ENCODE measurements at regions not wholly inside any gene's neighbourhood (a gene's known extent, or its start where the extent isn't known, plus 50 kb on each side); places are given as distances from the start of the nearest gene placed in this dataset.
"Not testable (repeated sequence)": the region's sequence is repeated elsewhere in the genome, so short reads cannot be mapped to it uniquely, and the experiment has no call there.

- no peak for DNase-seq
Measured at GRCh38 chr13:79905018-79905417, 424.1 kb downstream of the NDFIP2 start.

- DNase-seq = no peak
Measured at GRCh38 chr13:79904581-79904980, 423.6 kb downstream of the NDFIP2 start.

- DNase-seq = no peak
Measured at GRCh38 chr13:79901336-79901735, 420.4 kb downstream of the NDFIP2 start.

GRCh38 chr13:79900356-79900755 lies 419.4 kb downstream of the NDFIP2 start:
- no peak for DNase-seq

GRCh38 chr13:79898996-79899395 lies 418.0 kb downstream of the NDFIP2 start:
- DNase-seq = no peak

GRCh38 chr13:79898202-79898826 lies 417.4 kb downstream of the NDFIP2 start:
- no peak for DNase-seq

- no peak for DNase-seq
Measured at GRCh38 chr13:79896851-79897250, 415.9 kb downstream of the NDFIP2 start.

DNA sequence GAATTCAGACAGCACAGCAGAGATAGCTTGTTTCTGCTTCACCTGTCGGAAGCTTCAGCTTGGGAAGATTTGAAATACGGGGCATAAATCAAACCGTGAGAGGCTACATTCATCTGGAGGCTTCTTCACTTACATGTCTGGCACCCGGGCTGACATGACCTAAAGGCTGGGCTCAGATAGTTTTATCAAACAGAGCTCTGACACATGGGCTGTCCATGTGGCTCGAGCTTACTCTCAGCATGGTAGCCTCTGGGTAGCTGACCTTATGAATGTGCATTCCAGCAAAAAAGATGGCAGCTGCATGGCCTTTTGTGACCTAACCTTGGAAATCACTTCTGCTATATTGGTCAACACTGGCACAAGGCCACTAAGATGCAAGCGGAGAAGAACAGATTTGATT lies 414.5 kb downstream of the NDFIP2 start:
- no peak for DNase-seq

DNA sequence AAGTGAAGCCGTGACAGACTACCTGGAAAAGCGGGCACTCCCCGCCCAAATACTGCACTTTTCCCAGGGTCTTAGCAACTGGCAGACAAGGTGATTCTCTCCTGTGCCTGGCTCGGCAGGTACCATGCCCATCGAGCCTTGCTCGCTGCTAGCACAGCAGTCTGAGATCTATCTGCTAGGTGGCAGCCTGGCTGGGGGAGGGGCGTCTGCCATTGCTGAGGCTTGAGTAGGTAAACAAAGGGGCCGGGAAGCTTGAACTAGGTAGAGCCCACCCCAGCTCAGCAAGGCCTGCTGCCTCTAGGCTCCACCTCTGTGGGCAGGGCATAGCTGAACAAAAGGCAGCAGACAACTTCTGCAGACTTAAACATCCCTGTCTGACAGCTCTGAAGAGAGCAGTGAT lies 406.3 kb downstream of the NDFIP2 start:
- DNase-seq = not testable (repeated sequence)

DNA sequence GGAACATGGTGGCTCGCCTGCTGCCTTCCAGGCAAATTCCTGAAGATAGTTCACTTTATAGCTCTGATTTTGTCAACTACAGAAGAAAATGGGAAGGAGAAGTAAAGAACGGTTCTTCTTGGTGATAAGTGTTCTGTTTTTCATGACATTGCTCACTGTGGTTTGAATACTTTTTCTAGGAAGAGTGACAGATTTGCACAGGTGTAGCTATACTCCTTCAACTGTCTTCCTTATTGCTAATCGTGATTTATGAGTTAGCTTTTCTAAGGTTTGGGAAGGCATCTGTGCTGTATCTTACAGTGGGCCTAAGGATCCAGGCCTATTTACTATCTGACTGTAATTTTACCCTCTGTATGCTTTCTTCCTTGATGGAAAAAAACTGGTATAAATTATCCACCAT lies 405.6 kb downstream of the NDFIP2 start:
- DNase-seq = no peak

- DNase-seq = no peak
Measured at GRCh38 chr13:79884890-79885289, 403.9 kb downstream of the NDFIP2 start.

DNA sequence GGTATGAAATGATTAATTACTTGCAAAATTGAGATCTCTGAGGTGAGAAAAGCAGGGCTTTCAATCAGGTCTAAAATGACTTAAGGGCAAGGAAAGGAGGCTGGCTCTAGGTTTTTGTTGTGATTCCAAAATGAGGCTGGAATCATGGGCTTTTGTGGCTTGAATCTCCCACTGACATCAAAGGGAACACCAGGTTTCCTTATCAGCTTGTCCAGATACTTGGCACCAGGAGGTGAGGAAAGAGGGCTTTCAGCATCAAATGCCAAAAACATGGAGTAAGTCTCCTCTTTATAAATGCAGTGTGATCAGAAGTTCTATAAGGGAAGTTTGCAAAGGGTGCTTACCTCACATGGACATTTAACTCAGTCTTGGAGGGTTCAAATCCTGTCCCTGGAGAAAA lies 402.3 kb downstream of the NDFIP2 start:
- no peak for DNase-seq

GRCh38 chr13:79880818-79881217 lies 399.9 kb downstream of the NDFIP2 start:
- DNase-seq = no peak

DNA sequence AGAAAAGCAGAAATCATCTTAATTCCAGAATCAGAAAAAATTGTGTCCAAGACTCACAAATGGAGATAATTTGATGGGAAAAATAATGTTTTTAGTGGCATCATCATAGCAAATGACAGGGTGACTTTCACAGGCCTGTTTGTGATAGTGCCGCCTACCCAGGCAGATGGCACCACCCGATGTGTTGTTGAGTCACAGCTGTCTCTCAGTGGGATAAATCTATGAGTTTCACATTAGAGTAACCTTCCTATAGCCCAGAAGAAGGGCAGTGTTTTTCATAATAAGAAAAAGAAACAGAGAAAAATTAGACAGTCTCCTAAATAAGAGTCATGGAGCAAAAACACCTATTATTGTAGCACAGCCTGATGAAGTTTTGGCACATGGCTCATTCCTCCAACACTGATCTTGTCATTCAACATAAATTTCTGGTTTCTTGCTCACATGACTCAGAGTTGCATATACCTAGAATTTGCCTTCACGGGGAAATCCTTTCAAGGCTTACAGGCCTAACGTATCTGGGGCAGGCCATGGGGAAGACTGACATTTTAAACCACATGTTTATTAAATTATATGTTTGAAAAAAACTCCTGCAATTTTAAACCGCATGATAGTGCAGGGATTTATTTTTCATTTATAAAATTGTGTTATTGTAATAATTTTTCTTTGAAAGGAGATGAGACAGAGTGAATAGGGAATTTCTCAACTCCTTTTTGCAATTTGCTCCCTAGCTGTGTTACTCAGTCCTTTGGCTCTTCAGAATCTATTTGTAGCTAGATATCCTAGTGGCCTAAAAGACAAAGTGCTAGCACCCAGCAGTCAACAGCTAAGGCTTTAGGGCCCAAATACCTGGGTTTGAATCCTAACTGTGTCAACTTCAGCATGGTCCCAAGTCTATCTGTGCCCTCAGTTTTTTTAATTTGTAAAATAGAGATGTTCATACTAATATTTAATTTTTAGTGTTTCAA lies 393.7 kb downstream of the NDFIP2 start:
- no peak for DNase-seq

DNA sequence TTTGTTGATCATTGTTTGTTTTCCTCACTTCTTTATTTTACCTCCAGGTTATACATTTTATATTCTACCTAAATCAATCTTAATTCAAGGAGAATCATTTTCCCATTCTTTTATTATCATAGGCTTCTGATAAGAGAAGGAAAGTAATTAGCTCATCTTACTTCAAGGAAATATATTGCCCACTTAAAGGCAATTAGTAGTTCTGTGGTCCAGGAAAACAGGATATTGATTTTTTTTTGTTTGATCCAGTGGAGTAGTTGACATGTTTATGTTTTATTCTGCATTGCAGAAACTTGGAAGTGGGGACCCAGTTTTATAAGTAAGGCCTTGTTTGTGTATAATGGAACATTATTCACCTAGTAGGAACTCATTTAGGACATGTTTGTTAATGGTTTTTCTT lies 390.6 kb downstream of the NDFIP2 start:
- DNase-seq = no peak

- no peak for DNase-seq
Measured at GRCh38 chr13:79870766-79871165, 389.8 kb downstream of the NDFIP2 start.

DNA sequence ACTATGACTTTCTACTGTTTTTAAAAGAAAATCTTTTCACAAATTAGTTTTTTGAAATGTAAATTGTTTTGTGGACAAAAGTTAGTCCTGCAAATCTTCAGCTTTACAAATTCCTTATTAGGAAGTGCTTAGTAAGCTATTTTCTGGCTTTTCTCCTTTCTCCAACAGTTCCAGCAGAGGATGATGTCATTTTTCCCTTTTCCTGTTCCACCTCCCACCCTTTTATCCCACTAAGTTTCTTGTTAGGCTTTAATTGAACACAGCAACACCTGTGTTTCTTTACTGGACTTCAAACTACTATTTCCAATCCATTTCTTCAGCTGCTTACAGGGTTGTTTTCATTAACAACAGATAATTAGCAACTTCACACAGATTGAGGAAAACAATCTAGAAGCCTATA lies 389.2 kb downstream of the NDFIP2 start:
- no peak for DNase-seq

DNA sequence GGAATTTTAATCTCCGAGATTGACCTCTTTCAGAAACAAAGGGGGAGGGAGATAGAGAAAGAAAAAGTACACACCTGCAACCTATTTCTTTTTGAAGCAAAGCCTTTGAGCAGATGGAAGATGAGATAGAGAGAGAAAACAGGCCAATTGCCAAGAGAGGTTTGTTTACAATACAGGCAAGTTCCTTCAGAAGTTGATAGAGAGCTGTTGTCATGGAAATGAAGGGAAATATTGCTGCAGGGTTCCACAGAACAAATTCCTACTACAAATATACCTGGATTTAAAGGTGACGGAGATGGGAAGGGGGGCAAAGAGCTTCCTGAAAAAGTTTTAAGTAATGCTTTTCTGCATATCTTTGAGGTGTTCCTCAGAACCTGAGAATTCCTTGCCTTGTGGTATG lies 388.4 kb downstream of the NDFIP2 start:
- DNase-seq = no peak

DNA sequence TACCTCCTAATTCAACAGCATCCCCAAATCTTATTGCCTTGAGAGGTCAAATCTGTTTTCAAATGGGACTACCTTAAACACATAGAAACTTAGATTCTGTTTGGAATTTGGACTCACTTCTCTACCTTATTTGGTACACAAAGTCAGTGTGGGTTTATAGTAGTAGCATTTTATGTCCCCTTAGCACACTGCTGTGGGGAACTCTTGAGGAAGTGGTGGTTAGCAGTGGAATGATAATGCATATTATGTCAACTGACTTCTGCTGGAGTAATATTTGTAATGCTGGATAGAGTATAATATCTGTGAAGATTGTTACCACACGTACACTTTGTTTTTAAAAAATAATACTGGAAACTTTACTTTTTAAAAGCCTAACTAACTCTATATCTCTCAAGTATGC lies 386.3 kb downstream of the NDFIP2 start:
- no peak for DNase-seq

DNA sequence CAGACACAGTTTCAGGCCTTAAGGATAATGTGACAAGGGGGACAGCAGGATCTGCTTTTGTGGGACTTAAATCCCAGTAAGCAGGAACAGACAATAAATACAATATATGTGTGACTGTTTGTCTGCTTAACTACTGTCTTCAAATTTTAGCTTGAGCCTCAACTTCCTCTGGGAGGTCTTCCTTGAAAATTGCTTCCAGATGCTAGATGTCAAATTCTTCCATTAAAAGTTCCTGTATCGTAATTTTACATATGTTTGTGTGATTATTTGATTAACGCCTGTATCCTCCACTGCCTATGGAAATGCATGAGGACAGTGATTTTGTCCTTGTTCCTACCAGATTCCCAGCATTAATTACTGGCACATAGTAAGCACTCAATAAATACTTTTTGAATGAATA lies 385.5 kb downstream of the NDFIP2 start:
- no peak for DNase-seq

DNA sequence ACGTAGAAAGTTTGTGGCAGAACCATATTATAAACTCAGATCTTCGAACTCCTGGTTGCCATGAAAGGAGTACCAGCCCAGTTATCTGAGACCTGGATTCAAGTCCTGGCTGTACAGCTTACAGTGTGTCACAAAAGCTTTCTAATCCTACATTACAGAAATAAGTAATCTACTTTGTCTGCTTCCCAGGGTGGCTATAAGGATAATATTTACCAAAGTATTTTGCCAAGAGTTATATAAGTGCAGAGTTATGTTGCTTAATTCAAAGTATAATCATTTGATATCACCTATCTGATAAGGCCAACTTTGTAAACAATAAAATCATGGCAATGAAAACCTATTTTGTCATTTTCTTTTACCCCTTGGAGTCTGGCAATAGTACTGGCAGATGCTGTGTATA lies 381.6 kb downstream of the NDFIP2 start:
- no peak for DNase-seq

DNA sequence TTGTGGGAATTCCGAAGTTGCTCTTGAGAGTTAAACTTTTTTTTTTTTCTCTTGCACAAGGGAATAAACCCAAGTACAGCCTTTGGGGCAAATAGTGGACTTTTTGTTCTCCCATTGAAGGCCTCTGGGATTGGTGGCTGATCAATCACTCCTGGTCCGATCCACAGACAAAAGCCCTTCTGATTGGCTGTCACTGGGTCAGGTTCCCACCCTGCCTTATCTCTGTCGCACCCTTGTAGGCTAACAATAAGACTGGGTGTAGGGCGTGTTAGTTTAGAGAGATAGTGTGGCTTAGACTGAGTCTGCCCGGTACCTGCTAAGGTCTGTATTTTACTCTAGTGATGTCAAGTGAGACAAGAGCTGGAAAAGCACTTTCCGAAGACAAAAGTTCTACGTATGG lies 380.8 kb downstream of the NDFIP2 start:
- DNase-seq = no peak

GRCh38 chr13:79860791-79861190 lies 379.8 kb downstream of the NDFIP2 start:
- no peak for DNase-seq

DNA sequence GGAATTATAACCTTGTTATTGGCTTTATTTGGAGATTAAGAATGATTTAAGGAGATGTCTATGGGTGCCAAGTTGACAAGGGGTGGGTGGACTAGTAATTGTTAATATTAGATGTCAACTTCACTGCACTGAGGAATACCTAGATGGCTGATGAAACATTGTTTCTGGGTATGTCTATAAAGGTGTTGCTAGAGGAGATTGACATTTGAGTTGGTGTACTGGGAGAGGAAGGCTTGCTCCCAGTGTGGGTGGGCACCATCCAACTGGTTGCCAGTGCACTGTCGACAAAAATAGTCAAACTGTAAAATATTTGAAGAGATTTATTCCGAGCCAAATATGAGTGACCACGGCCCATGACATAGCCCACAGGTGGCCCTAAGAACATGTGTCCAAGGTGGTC lies 378.8 kb downstream of the NDFIP2 start:
- DNase-seq = no peak

DNA sequence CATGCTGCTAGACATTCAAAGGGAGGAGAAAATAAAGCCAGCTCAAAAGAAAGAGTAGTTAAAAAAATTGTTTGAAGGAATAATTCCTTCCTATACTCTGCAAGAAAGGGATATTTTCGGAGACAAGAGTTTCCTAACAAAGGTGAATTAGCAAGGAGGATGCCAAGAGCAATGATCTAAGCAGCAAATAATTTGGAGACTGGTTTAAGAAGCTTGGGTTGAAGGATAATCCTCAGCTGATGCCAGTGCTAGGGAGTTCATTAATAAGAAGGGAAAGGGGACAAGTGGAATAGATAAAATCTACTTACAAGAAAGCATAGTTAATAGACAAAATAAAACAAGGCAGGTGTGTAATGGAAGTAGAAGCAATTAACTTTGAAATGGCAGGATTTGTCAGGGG lies 372.3 kb downstream of the NDFIP2 start:
- DNase-seq = no peak

All from stimulated activated naive CD4-positive, alpha-beta T cell treated with Interleukin-2 at 50 U/mL for 16 hours (primary cell).